ENCODE measurements at regions not wholly inside any gene's neighbourhood (a gene's known extent, or its start where the extent isn't known, plus 50 kb on each side); places are given as distances from the start of the nearest gene placed in this dataset.

GRCh38 chr16:86214326-86215232 is 295.7 kb upstream of the FOXF1 start:
- Mint-ChIP-seq H3K27me3 (ENCODE audit: low read depth, unreplicated experiment) (peaks cover 47% of the 10 kb centered on the region), H3K4me3 (ENCODE audit: unreplicated experiment) (no peak overlapping the region), H3K27ac (ENCODE audit: unreplicated experiment) (no peak overlapping the region), H3K36me3 (ENCODE audit: low read depth, unreplicated experiment) (no peaks in the 10 kb centered on the region), H3K9me3 (ENCODE audit: unreplicated experiment) (peaks cover 14% of the 10 kb centered on the region), H3K4me1 (ENCODE audit: low read depth, unreplicated experiment) (no peaks in the 10 kb centered on the region)
- Histone ChIP-seq H3K4me2 (ENCODE audit: low read length) (no peak overlapping the region), H3K27ac (ENCODE audit: low read depth, low read length) (no peak overlapping the region), H3K27me3 (ENCODE audit: insufficient read depth, low read length) (no peaks in the 10 kb centered on the region), H3K4me3 (ENCODE audit: insufficient read depth, low read depth, low read length) (no peak overlapping the region), H3K9me3 (ENCODE audit: insufficient read depth, low read depth, low read length) (no peaks in the 10 kb centered on the region), H2AFZ (ENCODE audit: low read depth, low read length) (no peak overlapping the region), H3K9ac (ENCODE audit: low read length) (no peak overlapping the region), H3K36me3 (ENCODE audit: insufficient read depth, low read length) (no peaks in the 10 kb centered on the region), H3K79me2 (ENCODE audit: insufficient read depth, low read length) (no peaks in the 10 kb centered on the region), H4K20me1 (ENCODE audit: insufficient read depth, low read length) (no peaks in the 10 kb centered on the region), H3K4me1 (ENCODE audit: insufficient read depth, low read length) (no peaks in the 10 kb centered on the region)
- TF ChIP-seq CTCF (IDR thresholded peaks at IDR 0.05; ENCODE audit: insufficient read depth, low read depth, low read length): no peak
- FAIRE-seq (no peak), DNase-seq (ENCODE audit: low read depth) (peak; percentile 49)

- Histone ChIP-seq H2AFZ (ENCODE audit: low read depth, low read length) (no peak overlapping the region), H3K4me1 (ENCODE audit: insufficient read depth, low read length) (no peaks in the 10 kb centered on the region), H3K27ac (ENCODE audit: low read depth, low read length) (no peak overlapping the region), H3K79me2 (ENCODE audit: insufficient read depth, low read length) (no peaks in the 10 kb centered on the region), H3K4me3 (ENCODE audit: insufficient read depth, low read depth, low read length) (no peak overlapping the region), H3K27me3 (ENCODE audit: insufficient read depth, low read length) (no peaks in the 10 kb centered on the region), H3K36me3 (ENCODE audit: insufficient read depth, low read length) (no peaks in the 10 kb centered on the region), H3K9ac (ENCODE audit: low read length) (no peak overlapping the region), H3K9me3 (ENCODE audit: insufficient read depth, low read depth, low read length) (no peaks in the 10 kb centered on the region), H4K20me1 (ENCODE audit: insufficient read depth, low read length) (no peaks in the 10 kb centered on the region), H3K4me2 (ENCODE audit: low read length) (no peak overlapping the region)
- H3K4me1 Mint-ChIP-seq (ENCODE audit: low read depth, unreplicated experiment): no peaks in the 10 kb centered on the region
- H3K36me3 Mint-ChIP-seq (ENCODE audit: low read depth, unreplicated experiment): no peaks in the 10 kb centered on the region
- H3K9me3 Mint-ChIP-seq (ENCODE audit: unreplicated experiment): peaks cover 9% of the 10 kb centered on the region
- H3K4me3 Mint-ChIP-seq (ENCODE audit: unreplicated experiment): no peak overlapping the region
- DNase-seq (ENCODE audit: low read depth) (peak; percentile 61), FAIRE-seq (no peak)
- TF ChIP-seq EZH2 (IDR thresholded peaks at IDR 0.05; ENCODE audit: insufficient read depth, low read length) (no peak), CTCF (IDR thresholded peaks at IDR 0.05; ENCODE audit: insufficient read depth, low read depth, low read length) (no peak)
- peaks cover 45% of the 10 kb centered on the region for H3K27me3 Mint-ChIP-seq (ENCODE audit: low read depth, unreplicated experiment)
- H3K27ac Mint-ChIP-seq (ENCODE audit: unreplicated experiment): no peak overlapping the region
Measured at GRCh38 chr16:86215233-86215978, 294.9 kb upstream of the FOXF1 start.

All from astrocyte (in vitro differentiated cells and primary cell).